Neural progenitor cell (in vitro differentiated cells): ENCODE measurements at regions not wholly inside any gene's neighbourhood (a gene's known extent, or its start where the extent isn't known, plus 50 kb on each side); places are given as distances from the start of the nearest gene placed in this dataset.
A peak's percentile ranks its signal among the peaks of the same experiment; 100 is the strongest.

Experiments
- DNase-seq: peaks from one replicate; pipeline ENCODE4 v3.0.0-alpha.2; 2016; ENCODE audit warnings: low spot score
- H2AFZ ChIP-seq: fragments of 200-600 bp; sonication (generic); replicated peaks from 2 replicates; pipeline ENCODE4 v1.6.1; 2016; ENCODE audit warnings: antibody characterized with exemption
- H3F3A ChIP-seq: fragments of 200-600 bp; sonication (generic); 2 replicates; pipeline ENCODE4 v1.6.1; 2016; ENCODE audit warnings: antibody characterized with exemption, low read depth
- H3K27ac ChIP-seq: fragments of 200-600 bp; sonication (generic); 2 replicates; pipeline ENCODE4 v1.5.1; 2016; ENCODE audit warnings: mild to moderate bottlenecking
- H3K27me3 ChIP-seq: fragments of 200-600 bp; sonication (generic); 2 replicates; pipeline ENCODE4 v1.6.1; 2016; ENCODE audit warnings: mild to moderate bottlenecking, moderate library complexity
- H3K36me3 ChIP-seq: fragments of 200-600 bp; sonication (generic); 2 replicates; pipeline ENCODE4 v1.5.1; 2016
- H3K4me1 ChIP-seq: fragments of 200-600 bp; sonication (generic); 2 replicates; pipeline ENCODE4 v1.6.1; 2016; ENCODE audit warnings: mixed run types
- H3K4me2 ChIP-seq: fragments of 200-600 bp; sonication (generic); 2 replicates; pipeline ENCODE4 v1.6.1; 2016
- H3K4me3 ChIP-seq: fragments of 200-600 bp; sonication (generic); 2 replicates; pipeline ENCODE4 v1.5.1; 2016
- H3K79me2 ChIP-seq: fragments of 200-600 bp; sonication (generic); 2 replicates; pipeline ENCODE4 v1.6.1; 2016; ENCODE audit warnings: low read depth
- H3K9ac ChIP-seq: fragments of 200-600 bp; sonication (generic); 2 replicates; pipeline ENCODE4 v1.6.1; 2016
- H3K9me3 ChIP-seq: fragments of 200-600 bp; sonication (generic); 2 replicates; pipeline ENCODE4 v1.5.1; 2016; ENCODE audit warnings: low read depth
- H4K20me1 ChIP-seq: fragments of 200-600 bp; sonication (generic); 2 replicates; pipeline ENCODE4 v1.6.1; 2016; ENCODE audit warnings: low read depth
- H3K27ac Mint-ChIP-seq: 3 replicates; pipeline ENCODE4 v1.8.0; 2021; ENCODE audit warnings: mixed read lengths
- H3K27me3 Mint-ChIP-seq: 2 replicates; pipeline ENCODE4 v1.8.0; 2022; ENCODE audit warnings: low read depth, mild to moderate bottlenecking, inconsistent platforms, moderate library complexity, mixed read lengths; ENCODE audit not compliant: insufficient read depth
- H3K36me3 Mint-ChIP-seq: 3 replicates; pipeline ENCODE4 v1.8.0; 2021; ENCODE audit warnings: mixed read lengths
- H3K4me1 Mint-ChIP-seq: 3 replicates; pipeline ENCODE4 v1.8.0; 2021; ENCODE audit warnings: mixed read lengths
- H3K4me3 Mint-ChIP-seq: 3 replicates; pipeline ENCODE4 v1.8.0; 2021; ENCODE audit warnings: mild to moderate bottlenecking, moderate library complexity, mixed read lengths
- H3K9me3 Mint-ChIP-seq: 3 replicates; pipeline ENCODE4 v1.8.0; 2020; ENCODE audit warnings: mixed read lengths
- CTCF ChIP-seq: fragments of 200-600 bp; sonication (generic); IDR thresholded peaks from 2 replicates; pipeline ENCODE4 v1.5.1; 2017; ENCODE audit warnings: antibody characterized with exemption, mild to moderate bottlenecking
- EZH2 ChIP-seq: fragments of 200-600 bp; sonication (generic); IDR thresholded peaks from 2 replicates; pipeline ENCODE4 v1.6.1; 2017; ENCODE audit warnings: antibody characterized with exemption, mild to moderate bottlenecking, moderate library complexity
- EZH2phosphoT487 ChIP-seq: fragments of 200-600 bp; sonication (generic); IDR thresholded peaks from 2 replicates; pipeline ENCODE4 v1.6.1; 2017; ENCODE audit warnings: antibody characterized with exemption

- DNase-seq, result no peak
- H3K27me3 Mint-ChIP-seq, result peaks cover 3% of the 10 kb centered on the region
- H3K27ac Mint-ChIP-seq, result no peak overlapping the region
- TF ChIP-seq EZH2 (no peak), EZH2phosphoT487 (no peak), CTCF (no peak)
- peaks cover 2% of the 10 kb centered on the region for H3K9me3 Mint-ChIP-seq
- Histone ChIP-seq H3K4me1 (no peaks in the 10 kb centered on the region), H3K4me2 (no peak overlapping the region), H3K27ac (no peak overlapping the region), H4K20me1 (no peaks in the 10 kb centered on the region), H3K27me3 (no peaks in the 10 kb centered on the region), H3K9me3 (no peaks in the 10 kb centered on the region), H3K79me2 (no peaks in the 10 kb centered on the region), H3K36me3 (no peaks in the 10 kb centered on the region), H2AFZ (no peak overlapping the region), H3K4me3 (no peak overlapping the region), H3K9ac (no peak overlapping the region), H3F3A (no peaks in the 10 kb centered on the region)
- H3K4me1 Mint-ChIP-seq, result peaks cover 32% of the 10 kb centered on the region
- H3K4me3 Mint-ChIP-seq, result no peak overlapping the region
- no peaks in the 10 kb centered on the region for H3K36me3 Mint-ChIP-seq
Observed at GRCh38 chr2:103007086-103007485, 245.3 kb downstream of the TMEM182 start.

GRCh38 chr2:103008586-103008985 is 246.8 kb downstream of the TMEM182 start:
- H3K79me2 ChIP-seq, result no peaks in the 10 kb centered on the region
- H3K4me1 Mint-ChIP-seq, result peaks cover 30% of the 10 kb centered on the region
- H3K9me3 Mint-ChIP-seq, result no peaks in the 10 kb centered on the region
- no peak overlapping the region for H3K4me3 Mint-ChIP-seq
- H3K4me2 ChIP-seq, result no peak overlapping the region
- no peaks in the 10 kb centered on the region for H3K9me3 ChIP-seq
- no peak for TF ChIP-seq EZH2phosphoT487
- peak; percentile 39 for TF ChIP-seq CTCF
- DNase-seq, result peak; percentile 57
- no peaks in the 10 kb centered on the region for H3K4me1 ChIP-seq
- H2AFZ ChIP-seq, result no peak overlapping the region
- no peaks in the 10 kb centered on the region for H3K36me3 ChIP-seq
- no peak overlapping the region for H3K27ac Mint-ChIP-seq
- H3F3A ChIP-seq, result no peaks in the 10 kb centered on the region
- no peaks in the 10 kb centered on the region for H3K27me3 ChIP-seq
- no peak overlapping the region for H3K27ac ChIP-seq
- peaks cover 3% of the 10 kb centered on the region for H3K27me3 Mint-ChIP-seq
- H4K20me1 ChIP-seq, result no peaks in the 10 kb centered on the region
- H3K4me3 ChIP-seq, result no peak overlapping the region
- H3K9ac ChIP-seq, result no peak overlapping the region
- H3K36me3 Mint-ChIP-seq, result no peaks in the 10 kb centered on the region

GRCh38 chr2:103009871-103010270 is 248.0 kb downstream of the TMEM182 start:
- Mint-ChIP-seq H3K9me3 (no peaks in the 10 kb centered on the region), H3K4me3 (no peak overlapping the region), H3K4me1 (peaks cover 30% of the 10 kb centered on the region), H3K27ac (no peak overlapping the region), H3K27me3 (peaks cover 3% of the 10 kb centered on the region), H3K36me3 (no peaks in the 10 kb centered on the region)
- Histone ChIP-seq H4K20me1 (no peaks in the 10 kb centered on the region), H3K4me3 (no peak overlapping the region), H3K4me1 (no peaks in the 10 kb centered on the region), H2AFZ (no peak overlapping the region), H3K27ac (no peak overlapping the region), H3F3A (no peaks in the 10 kb centered on the region), H3K9ac (no peak overlapping the region), H3K79me2 (no peaks in the 10 kb centered on the region), H3K9me3 (no peaks in the 10 kb centered on the region), H3K36me3 (no peaks in the 10 kb centered on the region), H3K27me3 (no peaks in the 10 kb centered on the region), H3K4me2 (no peak overlapping the region)
- no peak for DNase-seq
- TF ChIP-seq EZH2phosphoT487 (no peak), CTCF (no peak)

GRCh38 chr2:103010306-103010705 is 248.5 kb downstream of the TMEM182 start:
- H2AFZ ChIP-seq, result no peak overlapping the region
- H3K27me3 Mint-ChIP-seq, result peaks cover 3% of the 10 kb centered on the region
- no peak for DNase-seq
- no peak overlapping the region for H3K9ac ChIP-seq
- no peaks in the 10 kb centered on the region for H3K4me1 ChIP-seq
- no peaks in the 10 kb centered on the region for H3K27me3 ChIP-seq
- H3K4me3 ChIP-seq, result no peak overlapping the region
- no peaks in the 10 kb centered on the region for H3K9me3 ChIP-seq
- no peaks in the 10 kb centered on the region for H3F3A ChIP-seq
- H3K36me3 ChIP-seq, result no peaks in the 10 kb centered on the region
- H3K4me1 Mint-ChIP-seq, result peaks cover 30% of the 10 kb centered on the region
- no peaks in the 10 kb centered on the region for H3K36me3 Mint-ChIP-seq
- H3K27ac ChIP-seq, result no peak overlapping the region
- no peaks in the 10 kb centered on the region for H3K9me3 Mint-ChIP-seq
- H3K4me2 ChIP-seq, result no peak overlapping the region
- TF ChIP-seq EZH2 (no peak), CTCF (no peak), EZH2phosphoT487 (no peak)
- no peak overlapping the region for H3K27ac Mint-ChIP-seq
- no peaks in the 10 kb centered on the region for H3K79me2 ChIP-seq
- no peaks in the 10 kb centered on the region for H4K20me1 ChIP-seq
- H3K4me3 Mint-ChIP-seq, result no peak overlapping the region
